H1 (cell line): ENCODE measurements at regions not wholly inside any gene's neighbourhood (a gene's known extent, or its start where the extent isn't known, plus 50 kb on each side); places are given as distances from the start of the nearest gene placed in this dataset.

Source experiments
- CTCF ChIA-PET: fragments of 300-600 bp; sonication (Branson Sonifier 250); formaldehyde crosslinking; loops from one replicate; lab custom pipeline; 2021; ENCODE audit not compliant: partially characterized antibody; lab: Charles Lee
- POLR2A ChIA-PET: fragments of 300-600 bp; sonication (Branson Sonifier 250); formaldehyde crosslinking; loops from one replicate; lab custom pipeline; 2021; ENCODE audit warnings: inconsistent platforms; ENCODE audit not compliant: partially characterized antibody; lab: Charles Lee
- DNase-seq, 2 experiments: peaks; one replicate each; pipeline versions ENCODE4 v3.0.0 to v3.0.0-alpha.2; 2010 to 2022; ENCODE audit warnings: low spot score in 2 of 2, low read depth in 1 of 2, mixed read lengths in 1 of 2
- FAIRE-seq: peaks from 2 replicates; lab custom pipeline; 2011; peaks lifted over from hg19 to GRCh38; lab: Jason Lieb, UNC
- H2AFZ ChIP-seq: 2 replicates; pipeline ENCODE4 v1.8.1; 2012; ENCODE audit warnings: low read length, inconsistent platforms
- H2AK5ac ChIP-seq: 2 replicates; pipeline ENCODE4 v1.6.1; 2013; ENCODE audit warnings: low read depth, low read length
- H2BK120ac ChIP-seq: replicated peaks from 2 replicates; pipeline ENCODE3; 2013; ENCODE audit warnings: low read depth, low read length, inconsistent platforms
- H2BK12ac ChIP-seq: 2 replicates; pipeline ENCODE4 v1.6.1; 2013; ENCODE audit warnings: low read depth, low read length
- H2BK15ac ChIP-seq: 2 replicates; pipeline ENCODE4 v1.6.1; 2013; ENCODE audit warnings: low read length
- H2BK20ac ChIP-seq: 2 replicates; pipeline ENCODE4 v1.6.1; 2013; ENCODE audit warnings: low read length
- H2BK5ac ChIP-seq: 2 replicates; pipeline ENCODE4 v1.6.1; 2013; ENCODE audit warnings: low read depth, low read length
- H3K14ac ChIP-seq: 2 replicates; pipeline ENCODE4 v1.6.1; 2013; ENCODE audit warnings: inconsistent platforms; ENCODE audit not compliant: insufficient read length
- H3K18ac ChIP-seq: 2 replicates; pipeline ENCODE4 v1.6.1; 2013; ENCODE audit warnings: low read length; ENCODE audit errors: extremely low read depth
- H3K23ac ChIP-seq: 2 replicates; pipeline ENCODE4 v1.6.1; 2013; ENCODE audit warnings: inconsistent platforms; ENCODE audit not compliant: insufficient read length
- H3K23me2 ChIP-seq: 2 replicates; pipeline ENCODE4 v1.6.1; 2013; ENCODE audit warnings: low read depth, low read length
- H3K27ac ChIP-seq: 2 replicates; pipeline ENCODE4 v1.6.1; 2011; ENCODE audit warnings: low read depth, low read length, inconsistent platforms
- H3K27me3 ChIP-seq, 4 experiments: replicated peaks in 1 of 4; 1 replicate in 1 of 4; 2 replicates in 3 of 4; pipeline versions ENCODE4 v1.6.1 to v1.8.1; 2011 to 2013; ENCODE audit warnings: low read length in 3 of 4, mild to moderate bottlenecking in 3 of 4, inconsistent platforms in 2 of 4, mixed read lengths in 2 of 4, moderate library complexity in 1 of 4; ENCODE audit not compliant: control insufficient read depth in 3 of 4, insufficient read depth in 3 of 4; ENCODE audit errors: extremely low read depth in 1 of 4
- H3K36me3 ChIP-seq, 4 experiments: 2 replicates each; pipeline versions ENCODE4 v1.6.1 to v1.8.1; 2011 to 2013; ENCODE audit warnings: mild to moderate bottlenecking in 4 of 4, low read length in 3 of 4, moderate library complexity in 2 of 4, control low read depth in 1 of 4, inconsistent platforms in 1 of 4; ENCODE audit not compliant: insufficient read depth in 4 of 4, control insufficient read depth in 2 of 4
- H3K4ac ChIP-seq: replicated peaks from 2 replicates; pipeline ENCODE3; 2013; ENCODE audit warnings: low read length, low read depth, mixed read lengths, inconsistent platforms; ENCODE audit not compliant: insufficient read length
- H3K4me1 ChIP-seq, 4 experiments: replicated peaks in 1 of 4; 1 replicate in 1 of 4; 2 replicates in 3 of 4; pipeline versions ENCODE4 v1.6.1 to v1.8.1; 2011 to 2013; ENCODE audit warnings: low read length in 3 of 4, inconsistent platforms in 2 of 4, mixed read lengths in 1 of 4; ENCODE audit not compliant: insufficient read depth in 4 of 4, control insufficient read depth in 3 of 4
- H3K4me2 ChIP-seq, 2 experiments: 2 replicates each; pipeline versions ENCODE4 v1.6.1 to v1.8.1; 2011 to 2013; ENCODE audit warnings: low read depth in 2 of 2, low read length in 2 of 2, control low read depth in 1 of 2, inconsistent platforms in 1 of 2, mild to moderate bottlenecking in 1 of 2; ENCODE audit not compliant: insufficient read depth in 1 of 2
- H3K4me3 ChIP-seq, 4 experiments: fragments of 200-600, 300-600 bp in 1 of 4; sonication (generic), shearing (Covaris generic), sonication (Bioruptor Twin) in 1 of 4; 2 replicates each; pipeline versions ENCODE4 v1.5.1 to v1.8.1; 2011 to 2016; ENCODE audit warnings: low read length in 4 of 4, low read depth in 3 of 4, control low read depth in 2 of 4, inconsistent platforms in 2 of 4, mild to moderate bottlenecking in 2 of 4, mixed read lengths in 1 of 4, moderate library complexity in 1 of 4; ENCODE audit not compliant: insufficient read depth in 2 of 4; ENCODE audit errors: extremely low read depth in 1 of 4
- H3K56ac ChIP-seq: replicated peaks from 2 replicates; pipeline ENCODE3; 2013; ENCODE audit warnings: low read depth, mild to moderate bottlenecking, mixed read lengths, low read length, inconsistent platforms; ENCODE audit not compliant: insufficient read length
- H3K79me1 ChIP-seq: 2 replicates; pipeline ENCODE4 v1.6.1; 2013; ENCODE audit warnings: low read depth, low read length, control low read depth
- H3K79me2 ChIP-seq, 2 experiments: 2 replicates each; pipeline versions ENCODE4 v1.6.1 to v1.8.1; 2012 to 2013; ENCODE audit warnings: low read length in 2 of 2, mild to moderate bottlenecking in 2 of 2, inconsistent platforms in 1 of 2; ENCODE audit not compliant: insufficient read depth in 2 of 2, control insufficient read depth in 1 of 2
- H3K9ac ChIP-seq, 4 experiments: replicated peaks in 1 of 4; 1 replicate in 1 of 4; 2 replicates in 3 of 4; pipeline versions ENCODE4 v1.6.1 to v1.8.1; 2011 to 2013; ENCODE audit warnings: low read depth in 3 of 4, low read length in 3 of 4, control low read depth in 2 of 4, mild to moderate bottlenecking in 2 of 4, moderate library complexity in 2 of 4, inconsistent platforms in 1 of 4; ENCODE audit errors: extremely low read depth in 1 of 4
- H3K9me3 ChIP-seq, 2 experiments: 2 replicates each; pipeline versions ENCODE4 v1.6.1 to v1.8.1; 2012 to 2013; ENCODE audit warnings: mild to moderate bottlenecking in 2 of 2, moderate library complexity in 2 of 2, control low read depth in 1 of 2, inconsistent platforms in 1 of 2, low read depth in 1 of 2, low read length in 1 of 2, mixed read lengths in 1 of 2; ENCODE audit not compliant: insufficient read depth in 2 of 2
- H4K20me1 ChIP-seq, 2 experiments: replicated peaks in 1 of 2; 2 replicates each; pipeline versions ENCODE3 to v1.8.1; 2011 to 2013; ENCODE audit warnings: inconsistent platforms in 2 of 2, low read length in 2 of 2, mild to moderate bottlenecking in 1 of 2; ENCODE audit not compliant: insufficient read depth in 2 of 2, control insufficient read depth in 1 of 2
- H4K5ac ChIP-seq: 2 replicates; pipeline ENCODE4 v1.6.1; 2013; ENCODE audit warnings: low read length, low read depth, mixed read lengths, inconsistent platforms; ENCODE audit not compliant: insufficient read length
- H4K8ac ChIP-seq: 2 replicates; pipeline ENCODE4 v1.8.0; 2013; ENCODE audit warnings: mild to moderate bottlenecking, moderate library complexity, low read length, inconsistent platforms; ENCODE audit not compliant: insufficient read depth; ENCODE audit errors: extremely low read depth
- H4K91ac ChIP-seq: replicated peaks from 2 replicates; pipeline ENCODE3; 2013; ENCODE audit warnings: low read length, mixed read lengths, inconsistent platforms; ENCODE audit not compliant: insufficient read length
- ATF3 ChIP-seq: IDR thresholded peaks from 2 replicates; pipeline ENCODE4 v1.6.1; 2011; ENCODE audit warnings: low read depth, mild to moderate bottlenecking, low read length; ENCODE audit not compliant: insufficient read depth
- CBX8 ChIP-seq: fragments of 300-800, 300-1000 bp; sonication (generic); IDR thresholded peaks from 2 replicates; pipeline ENCODE4 v1.7.1; 2016; ENCODE audit warnings: low read depth, low read length, borderline replicate concordance
- GTF2F1 ChIP-seq: IDR thresholded peaks from 2 replicates; pipeline ENCODE4 v1.6.1; 2012; ENCODE audit warnings: low read depth, low read length, improper control_type of control experiment, borderline replicate concordance
- JUN ChIP-seq: IDR thresholded peaks from 2 replicates; pipeline ENCODE4 v1.6.1; 2011; ENCODE audit warnings: low read depth, mild to moderate bottlenecking, improper control_type of control experiment, low read length
- MAFK ChIP-seq: IDR thresholded peaks from 2 replicates; pipeline ENCODE4 v1.6.1; 2012; ENCODE audit warnings: low read depth, mild to moderate bottlenecking, improper control_type of control experiment, low read length
- SIN3A ChIP-seq, 2 experiments: IDR thresholded peaks in 1 of 2; conservative IDR thresholded peaks in 1 of 2; 2 replicates each; pipeline ENCODE4 v1.6.1; 2011 to 2012; ENCODE audit warnings: low read length in 2 of 2, improper control_type of control experiment in 1 of 2, low read depth in 1 of 2, mild to moderate bottlenecking in 1 of 2
- WGBS, 2 experiments: shearing (Covaris generic) in 1 of 2; methylation state at CpG; one replicate each; pipeline versions ENCODE4 v1.1.6 to v1.1.7; 2013 to 2015; ENCODE audit warnings: low lambda C conversion rate in 2 of 2, mixed read lengths in 2 of 2, inconsistent platforms in 1 of 2, low coverage in 1 of 2, missing lambda C conversion rate in 1 of 2; ENCODE audit not compliant: insufficient replicate concordance in 2 of 2, insufficient coverage in 1 of 2, insufficient read length in 1 of 2; ENCODE audit errors: extremely low coverage in 1 of 2, missing lambda C conversion rate in 1 of 2; 5-methylcytosine and 5-hydroxymethylcytosine counted together

- Histone ChIP-seq H3K4me3 (no peak overlapping the region), H2BK5ac (no peak overlapping the region), H2BK15ac (no peak overlapping the region), H3K18ac (no peak overlapping the region), H3K79me1 (no peaks in the 10 kb centered on the region), H2BK120ac (no peak overlapping the region), H3K9ac (no peak overlapping the region), H3K4me2 (no peak overlapping the region), H3K9me3 (no peaks in the 10 kb centered on the region), H3K27ac (no peak overlapping the region), H3K23me2 (no peaks in the 10 kb centered on the region), H4K91ac (no peak overlapping the region), H3K14ac (no peak overlapping the region), H3K4me1 (no peaks in the 10 kb centered on the region)
- WGBS, 2 experiments: 85% methylated on average over 2 of the region's 2 CpGs; no CpG with 5 or more reads in 1 of the 2 experiments
- ChIA-PET CTCF (no interaction called here), POLR2A (no interaction called here)
- FAIRE-seq (no peak), DNase-seq (no peak)
- no peak for TF ChIP-seq ATF3
- peak; percentile 19; the same call in 1 of the 2 replicates for TF ChIP-seq MAFK
- no peak for TF ChIP-seq CBX8
- no peak for TF ChIP-seq JUN
- TF ChIP-seq GTF2F1: no peak
- no peak for TF ChIP-seq SIN3A (conservative IDR thresholded peaks at IDR 0.05 in 1 of 2, IDR thresholded peaks at IDR 0.05 in 1 of 2; ENCODE audit: low read depth in 1 of 2, low read length in 2 of 2)
- TF ChIP-seq, all 59 proteins: peak for 1
- no peaks in the 10 kb centered on the region for H3K36me3 ChIP-seq
- no peak overlapping the region for H3K4ac ChIP-seq
- no peak overlapping the region for H4K8ac ChIP-seq
- no peak overlapping the region for H4K5ac ChIP-seq
- no peak overlapping the region for H2AFZ ChIP-seq
- no peaks in the 10 kb centered on the region for H3K79me2 ChIP-seq
- H2AK5ac ChIP-seq: no peak overlapping the region
- no peak overlapping the region for H3K23ac ChIP-seq
- H3K56ac ChIP-seq: no peak overlapping the region
- no peaks in the 10 kb centered on the region for H4K20me1 ChIP-seq
- no peak overlapping the region for H2BK12ac ChIP-seq
- H3K27me3 ChIP-seq: no peaks in the 10 kb centered on the region
- H2BK20ac ChIP-seq: no peak overlapping the region
These were observed 533.1 kb upstream of the PPP2R3A start for GRCh38 chr3:135432402-135432801.
